SK-N-SH (cell line): ENCODE measurements at regions not wholly inside any gene's neighbourhood (a gene's known extent, or its start where the extent isn't known, plus 50 kb on each side); places are given as distances from the start of the nearest gene placed in this dataset.

ENCODE experiments used
- CTCF ChIA-PET: fragments of 300-600, 350-600 bp; formaldehyde crosslinking; extraction: SDS; loops from one replicate; lab custom pipeline; 2021; lab: Yijun Ruan, JAX
- POLR2A ChIA-PET: fragments of 350-600 bp; sonication (Branson Sonifier 250); formaldehyde crosslinking; extraction: SDS; loops from one replicate; lab custom pipeline; 2020; ENCODE audit warnings: antibody characterized with exemption, inconsistent platforms; lab: Yijun Ruan, JAX
- DNase-seq: peaks from one replicate; pipeline ENCODE4 v3.0.0; 2012
- H2AFZ ChIP-seq: fragments of 200-600 bp; sonication (generic); 2 replicates; pipeline ENCODE4 v1.8.1; 2016; ENCODE audit warnings: antibody characterized with exemption, mild to moderate bottlenecking, low read depth
- H3F3A ChIP-seq: fragments of 200-600 bp; sonication (generic); replicated peaks from 2 replicates; pipeline ENCODE3; 2016; ENCODE audit warnings: antibody characterized with exemption, mild to moderate bottlenecking; ENCODE audit not compliant: insufficient read depth
- H3K27ac ChIP-seq, 2 experiments: fragments of 200-500 bp in 1 of 2; fragments of 200-600 bp in 1 of 2; sonication (Bioruptor generic) in 1 of 2; sonication (generic), shearing (Covaris generic) in 1 of 2; 2 replicates each; pipeline versions ENCODE4 v1.5.1 to v1.6.1; 2014 to 2016; ENCODE audit warnings: low read depth in 2 of 2, inconsistent platforms in 1 of 2, low read length in 1 of 2, mild to moderate bottlenecking in 1 of 2, mixed read lengths in 1 of 2
- H3K27me3 ChIP-seq: fragments of 200-600 bp; sonication (generic), shearing (Covaris generic); 2 replicates; pipeline ENCODE4 v1.6.1; 2016; ENCODE audit warnings: mixed run types; ENCODE audit not compliant: insufficient read depth
- H3K36me3 ChIP-seq, 2 experiments: fragments of 200-500 bp in 1 of 2; fragments of 200-600 bp in 1 of 2; sonication (Bioruptor generic) in 1 of 2; sonication (generic) in 1 of 2; replicated peaks in 1 of 2; 2 replicates each; pipeline versions ENCODE3 to v1.5.1; 2014 to 2016; ENCODE audit warnings: low read length in 1 of 2, mild to moderate bottlenecking in 1 of 2; ENCODE audit not compliant: insufficient read depth in 2 of 2, control insufficient read depth in 1 of 2
- H3K4me1 ChIP-seq, 2 experiments: fragments of 200-500 bp in 1 of 2; fragments of 200-600 bp in 1 of 2; sonication (Bioruptor generic) in 1 of 2; sonication (generic), shearing (Covaris generic) in 1 of 2; 2 replicates each; pipeline versions ENCODE4 v1.5.1 to v1.6.1; 2014 to 2016; ENCODE audit warnings: low read depth in 1 of 2, low read length in 1 of 2, mixed run types in 1 of 2; ENCODE audit not compliant: insufficient read depth in 2 of 2, control insufficient read depth in 1 of 2
- H3K4me2 ChIP-seq: fragments of 200-600 bp; sonication (generic), shearing (Covaris generic); 2 replicates; pipeline ENCODE4 v1.6.1; 2017; ENCODE audit warnings: mixed run types
- H3K4me3 ChIP-seq, 2 experiments: fragments of 200-500 bp in 1 of 2; fragments of 200-600 bp in 1 of 2; sonication (Bioruptor generic) in 1 of 2; sonication (generic), shearing (Covaris generic) in 1 of 2; 2 replicates each; pipeline versions ENCODE4 v1.5.1 to v1.8.1; 2014 to 2016; ENCODE audit warnings: low read depth in 2 of 2, inconsistent platforms in 1 of 2, low read length in 1 of 2, mild to moderate bottlenecking in 1 of 2, mixed read lengths in 1 of 2, moderate library complexity in 1 of 2
- H3K79me2 ChIP-seq: fragments of 200-600 bp; sonication (generic); 2 replicates; pipeline ENCODE4 v1.8.1; 2017; ENCODE audit warnings: mild to moderate bottlenecking; ENCODE audit not compliant: insufficient read depth
- H3K9ac ChIP-seq: fragments of 200-600 bp; sonication (generic); 2 replicates; pipeline ENCODE4 v1.6.1; 2017; ENCODE audit warnings: mixed run types
- H3K9me2 ChIP-seq: fragments of 200-600 bp; sonication (generic); 2 replicates; pipeline ENCODE4 v1.6.1; 2017; ENCODE audit warnings: mixed run types
- H3K9me3 ChIP-seq: fragments of 200-600 bp; sonication (generic); 2 replicates; pipeline ENCODE4 v1.6.1; 2017; ENCODE audit warnings: mixed run types, mild to moderate bottlenecking, moderate library complexity
- H4K20me1 ChIP-seq: fragments of 200-600 bp; sonication (generic); 2 replicates; pipeline ENCODE4 v1.6.1; 2017; ENCODE audit warnings: mild to moderate bottlenecking, mixed run types; ENCODE audit not compliant: insufficient read depth
- CHD2 ChIP-seq: fragments of 150-350 bp; IDR thresholded peaks from 2 replicates; pipeline ENCODE4 v1.6.1; 2018; ENCODE audit warnings: low read length; ENCODE audit not compliant: partially characterized antibody
- ELF1 ChIP-seq: IDR thresholded peaks from 2 replicates; pipeline ENCODE4 v1.4.0; 2012
- EP300 ChIP-seq, 2 experiments: IDR thresholded peaks; 2 replicates each; pipeline versions ENCODE4 v1.4.0 to v1.6.1; 2012; ENCODE audit warnings: borderline replicate concordance in 1 of 2, low read depth in 1 of 2, low read length in 1 of 2
- EZH2phosphoT487 ChIP-seq: fragments of 200-600 bp; sonication (generic); IDR thresholded peaks from 2 replicates; pipeline ENCODE4 v1.6.1; 2017; ENCODE audit warnings: low read depth, mixed run types, mild to moderate bottlenecking, antibody characterized with exemption, moderate library complexity, borderline replicate concordance
- GABPA ChIP-seq: IDR thresholded peaks from 2 replicates; pipeline ENCODE4 v1.4.0; 2012; ENCODE audit warnings: low read depth, mild to moderate bottlenecking
- GATA2 ChIP-seq: sonication (generic); formaldehyde crosslinking; IDR thresholded peaks from 2 replicates; pipeline ENCODE4 v1.5.0; 2020; ENCODE audit warnings: mild to moderate bottlenecking, missing genetic modification reagents
- JUND ChIP-seq: IDR thresholded peaks from 2 replicates; pipeline ENCODE4 v1.4.0; 2012
- MXI1 ChIP-seq: IDR thresholded peaks from 2 replicates; pipeline ENCODE4 v1.6.1; 2012; ENCODE audit warnings: mild to moderate bottlenecking, low read depth, low read length, improper control_type of control experiment
- NRF1 ChIP-seq: IDR thresholded peaks from 2 replicates; pipeline ENCODE4 v1.6.1; 2012; ENCODE audit warnings: low read depth, mild to moderate bottlenecking, low read length
- POLR2AphosphoS5 ChIP-seq: IDR thresholded peaks from 2 replicates; pipeline ENCODE4 v1.6.1; 2012; ENCODE audit warnings: low read depth, low read length
- RAD21 ChIP-seq: IDR thresholded peaks from 2 replicates; pipeline ENCODE4 v1.6.1; 2012; ENCODE audit warnings: mild to moderate bottlenecking, low read length
- SMC3 ChIP-seq: IDR thresholded peaks from 2 replicates; pipeline ENCODE4 v1.6.1; 2012; ENCODE audit warnings: low read depth, low read length, improper control_type of control experiment
- TAF1 ChIP-seq: IDR thresholded peaks from 2 replicates; pipeline ENCODE4 v1.6.1; 2012; ENCODE audit warnings: low read depth, mild to moderate bottlenecking, low read length, moderate library complexity, borderline replicate concordance
- WGBS: methylation state at CpG from one replicate; pipeline ENCODE4 v1.1.6; 2017; ENCODE audit warnings: low lambda C conversion rate; 5-methylcytosine and 5-hydroxymethylcytosine counted together
- TF ChIP-seq, protein P1 (sequence below): IDR thresholded peaks from 2 replicates; pipeline ENCODE4 v1.4.0; 2012; ENCODE audit warnings: low read depth, borderline replicate concordance
- TF ChIP-seq, protein P2 (sequence below): fragments of 150-350 bp; IDR thresholded peaks from 2 replicates; pipeline ENCODE4 v1.6.1; 2017; ENCODE audit warnings: antibody characterized with exemption, low read length, low read depth, borderline replicate concordance
- TF ChIP-seq, protein P3 (sequence below): IDR thresholded peaks from 2 replicates; pipeline ENCODE4 v1.4.0; 2012; ENCODE audit warnings: low read depth
- TF ChIP-seq, protein P4 (sequence below): IDR thresholded peaks from 2 replicates; pipeline ENCODE4 v1.4.0; 2012; ENCODE audit warnings: low read depth, borderline replicate concordance
- TF ChIP-seq, protein P5 (sequence below): IDR thresholded peaks from 2 replicates; pipeline ENCODE4; 2012
- TF ChIP-seq, protein P6 (sequence below): IDR thresholded peaks from 2 replicates; pipeline ENCODE4 v1.6.1; 2012; ENCODE audit warnings: mild to moderate bottlenecking, low read depth, low read length, moderate library complexity

DNA sequence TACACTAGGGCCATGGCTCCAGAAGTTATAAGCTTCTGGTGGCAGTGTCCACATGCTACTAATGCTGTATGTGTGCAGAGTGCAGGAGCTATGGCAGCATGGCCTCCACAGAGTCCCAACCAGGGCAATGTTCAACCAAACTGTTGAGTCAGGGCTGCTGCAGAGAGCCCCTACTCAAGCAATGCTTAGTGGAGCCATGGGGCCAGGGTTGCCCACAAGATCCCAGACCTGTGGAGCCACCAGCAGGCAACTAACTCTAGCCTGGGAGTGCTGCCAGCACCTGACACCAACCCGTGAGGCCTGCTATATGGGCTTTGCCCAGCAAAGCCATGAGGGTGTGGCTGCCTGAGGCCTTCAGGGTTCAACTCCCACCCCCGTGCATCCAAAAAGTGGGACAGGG lies 655.2 kb downstream of the TBC1D22A start:
- Histone ChIP-seq H3K36me3 (no peaks in the 10 kb centered on the region), H3K27me3 (no peaks in the 10 kb centered on the region), H3F3A (no peaks in the 10 kb centered on the region), H3K4me2 (no peak overlapping the region), H3K4me3 (no peak overlapping the region), H3K9me3 (no peaks in the 10 kb centered on the region; the same call in 1 of the 2 replicates), H3K27ac (no peak overlapping the region), H3K9ac (no peak overlapping the region), H3K9me2 (no peaks in the 10 kb centered on the region), H2AFZ (no peak overlapping the region), H3K4me1 (no peaks in the 10 kb centered on the region; a peak in 1 of 4 replicates), H4K20me1 (no peaks in the 10 kb centered on the region), H3K79me2 (no peaks in the 10 kb centered on the region)
- ChIA-PET POLR2A (no interaction called here), CTCF (interaction anchor here (1.5 kb wide), 1 partner anchor 18 kb away, joined by 4 read pairs; no protein-coding TSS in a partner anchor)
- TF ChIP-seq, protein P1, sequence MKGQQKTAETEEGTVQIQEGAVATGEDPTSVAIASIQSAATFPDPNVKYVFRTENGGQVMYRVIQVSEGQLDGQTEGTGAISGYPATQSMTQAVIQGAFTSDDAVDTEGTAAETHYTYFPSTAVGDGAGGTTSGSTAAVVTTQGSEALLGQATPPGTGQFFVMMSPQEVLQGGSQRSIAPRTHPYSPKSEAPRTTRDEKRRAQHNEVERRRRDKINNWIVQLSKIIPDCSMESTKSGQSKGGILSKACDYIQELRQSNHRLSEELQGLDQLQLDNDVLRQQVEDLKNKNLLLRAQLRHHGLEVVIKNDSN: no peak
- no peak for TF ChIP-seq GATA2 (CRISPR knock-in tag)
- TF ChIP-seq, protein P2, sequence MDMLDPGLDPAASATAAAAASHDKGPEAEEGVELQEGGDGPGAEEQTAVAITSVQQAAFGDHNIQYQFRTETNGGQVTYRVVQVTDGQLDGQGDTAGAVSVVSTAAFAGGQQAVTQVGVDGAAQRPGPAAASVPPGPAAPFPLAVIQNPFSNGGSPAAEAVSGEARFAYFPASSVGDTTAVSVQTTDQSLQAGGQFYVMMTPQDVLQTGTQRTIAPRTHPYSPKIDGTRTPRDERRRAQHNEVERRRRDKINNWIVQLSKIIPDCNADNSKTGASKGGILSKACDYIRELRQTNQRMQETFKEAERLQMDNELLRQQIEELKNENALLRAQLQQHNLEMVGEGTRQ: no peak
- TF ChIP-seq MXI1: no peak
- TF ChIP-seq, protein P3, sequence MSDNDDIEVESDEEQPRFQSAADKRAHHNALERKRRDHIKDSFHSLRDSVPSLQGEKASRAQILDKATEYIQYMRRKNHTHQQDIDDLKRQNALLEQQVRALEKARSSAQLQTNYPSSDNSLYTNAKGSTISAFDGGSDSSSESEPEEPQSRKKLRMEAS: no peak
- TF ChIP-seq, protein P4, sequence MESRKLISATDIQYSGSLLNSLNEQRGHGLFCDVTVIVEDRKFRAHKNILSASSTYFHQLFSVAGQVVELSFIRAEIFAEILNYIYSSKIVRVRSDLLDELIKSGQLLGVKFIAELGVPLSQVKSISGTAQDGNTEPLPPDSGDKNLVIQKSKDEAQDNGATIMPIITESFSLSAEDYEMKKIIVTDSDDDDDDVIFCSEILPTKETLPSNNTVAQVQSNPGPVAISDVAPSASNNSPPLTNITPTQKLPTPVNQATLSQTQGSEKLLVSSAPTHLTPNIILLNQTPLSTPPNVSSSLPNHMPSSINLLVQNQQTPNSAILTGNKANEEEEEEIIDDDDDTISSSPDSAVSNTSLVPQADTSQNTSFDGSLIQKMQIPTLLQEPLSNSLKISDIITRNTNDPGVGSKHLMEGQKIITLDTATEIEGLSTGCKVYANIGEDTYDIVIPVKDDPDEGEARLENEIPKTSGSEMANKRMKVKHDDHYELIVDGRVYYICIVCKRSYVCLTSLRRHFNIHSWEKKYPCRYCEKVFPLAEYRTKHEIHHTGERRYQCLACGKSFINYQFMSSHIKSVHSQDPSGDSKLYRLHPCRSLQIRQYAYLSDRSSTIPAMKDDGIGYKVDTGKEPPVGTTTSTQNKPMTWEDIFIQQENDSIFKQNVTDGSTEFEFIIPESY: no peak
- no peak for TF ChIP-seq GABPA
- no peak for TF ChIP-seq EZH2phosphoT487
- TF ChIP-seq, protein P5, sequence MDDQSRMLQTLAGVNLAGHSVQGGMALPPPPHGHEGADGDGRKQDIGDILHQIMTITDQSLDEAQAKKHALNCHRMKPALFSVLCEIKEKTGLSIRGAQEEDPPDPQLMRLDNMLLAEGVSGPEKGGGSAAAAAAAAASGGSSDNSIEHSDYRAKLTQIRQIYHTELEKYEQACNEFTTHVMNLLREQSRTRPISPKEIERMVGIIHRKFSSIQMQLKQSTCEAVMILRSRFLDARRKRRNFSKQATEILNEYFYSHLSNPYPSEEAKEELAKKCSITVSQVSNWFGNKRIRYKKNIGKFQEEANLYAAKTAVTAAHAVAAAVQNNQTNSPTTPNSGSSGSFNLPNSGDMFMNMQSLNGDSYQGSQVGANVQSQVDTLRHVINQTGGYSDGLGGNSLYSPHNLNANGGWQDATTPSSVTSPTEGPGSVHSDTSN: no peak
- TF ChIP-seq SMC3: no peak
- no peak for TF ChIP-seq JUND
- TF ChIP-seq, protein P6, sequence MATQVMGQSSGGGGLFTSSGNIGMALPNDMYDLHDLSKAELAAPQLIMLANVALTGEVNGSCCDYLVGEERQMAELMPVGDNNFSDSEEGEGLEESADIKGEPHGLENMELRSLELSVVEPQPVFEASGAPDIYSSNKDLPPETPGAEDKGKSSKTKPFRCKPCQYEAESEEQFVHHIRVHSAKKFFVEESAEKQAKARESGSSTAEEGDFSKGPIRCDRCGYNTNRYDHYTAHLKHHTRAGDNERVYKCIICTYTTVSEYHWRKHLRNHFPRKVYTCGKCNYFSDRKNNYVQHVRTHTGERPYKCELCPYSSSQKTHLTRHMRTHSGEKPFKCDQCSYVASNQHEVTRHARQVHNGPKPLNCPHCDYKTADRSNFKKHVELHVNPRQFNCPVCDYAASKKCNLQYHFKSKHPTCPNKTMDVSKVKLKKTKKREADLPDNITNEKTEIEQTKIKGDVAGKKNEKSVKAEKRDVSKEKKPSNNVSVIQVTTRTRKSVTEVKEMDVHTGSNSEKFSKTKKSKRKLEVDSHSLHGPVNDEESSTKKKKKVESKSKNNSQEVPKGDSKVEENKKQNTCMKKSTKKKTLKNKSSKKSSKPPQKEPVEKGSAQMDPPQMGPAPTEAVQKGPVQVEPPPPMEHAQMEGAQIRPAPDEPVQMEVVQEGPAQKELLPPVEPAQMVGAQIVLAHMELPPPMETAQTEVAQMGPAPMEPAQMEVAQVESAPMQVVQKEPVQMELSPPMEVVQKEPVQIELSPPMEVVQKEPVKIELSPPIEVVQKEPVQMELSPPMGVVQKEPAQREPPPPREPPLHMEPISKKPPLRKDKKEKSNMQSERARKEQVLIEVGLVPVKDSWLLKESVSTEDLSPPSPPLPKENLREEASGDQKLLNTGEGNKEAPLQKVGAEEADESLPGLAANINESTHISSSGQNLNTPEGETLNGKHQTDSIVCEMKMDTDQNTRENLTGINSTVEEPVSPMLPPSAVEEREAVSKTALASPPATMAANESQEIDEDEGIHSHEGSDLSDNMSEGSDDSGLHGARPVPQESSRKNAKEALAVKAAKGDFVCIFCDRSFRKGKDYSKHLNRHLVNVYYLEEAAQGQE: no peak
- TF ChIP-seq POLR2AphosphoS5: no peak
- TF ChIP-seq ELF1: no peak
- TF ChIP-seq NRF1: no peak
- TF ChIP-seq CHD2: no peak
- no peak for TF ChIP-seq RAD21
- TF ChIP-seq TAF1: no peak
- TF ChIP-seq EP300 (IDR thresholded peaks at IDR 0.05; ENCODE audit: borderline replicate concordance in 1 of 2, low read depth in 1 of 2, low read length in 1 of 2): no peak
- DNase-seq: no peak
- 0% methylated on average over 1 of the region's 2 CpGs for WGBS
